Breast epithelium (tissue), 4 donors: ENCODE measurements at regions not wholly inside any gene's neighbourhood (a gene's known extent, or its start where the extent isn't known, plus 50 kb on each side); places are given as distances from the start of the nearest gene placed in this dataset.
"Not testable (repeated sequence)": the region's sequence is repeated elsewhere in the genome, so short reads cannot be mapped to it uniquely, and the experiment has no call there.

Source experiments
- DNase-seq, 2 donors: peaks; one replicate each; pipeline ENCODE4 v3.0.0-alpha.2; 2019; ENCODE audit warnings: low spot score in 2 of 2
- H3K27ac ChIP-seq, 2 donors: fragments of 200-600 bp; sonication (generic) in 1 of 2; one replicate each; pipeline ENCODE4 v1.5.1; 2016 to 2019; ENCODE audit warnings: mild to moderate bottlenecking in 1 of 2
- H3K27me3 ChIP-seq, 2 donors: fragments of 200-600 bp; sonication (generic) in 1 of 2; one replicate each; pipeline versions ENCODE4 v1.5.1 to v1.6.0; 2017 to 2019; ENCODE audit warnings: control low read depth in 1 of 2, mild to moderate bottlenecking in 1 of 2
- H3K36me3 ChIP-seq: fragments of 200-600 bp; one replicate; pipeline ENCODE4 v1.5.1; 2019
- H3K4me1 ChIP-seq, 2 donors: fragments of 200-600 bp; sonication (generic); one replicate each; pipeline ENCODE4 v1.5.1; 2016 to 2019; ENCODE audit warnings: control low read depth in 1 of 2
- H3K4me3 ChIP-seq, 3 donors: fragments of 200-600 bp; sonication (generic); 1 replicate in 2 of 3; 2 replicates in 1 of 3; pipeline ENCODE4 v1.5.1; 2016 to 2019; ENCODE audit warnings: mild to moderate bottlenecking in 3 of 3, moderate library complexity in 2 of 3
- H3K9me3 ChIP-seq, 2 donors: fragments of 200-600 bp; sonication (generic) in 1 of 2; one replicate each; pipeline ENCODE4 v1.5.1; 2016 to 2019; ENCODE audit warnings: control low read depth in 1 of 2
- POLR2A ChIP-seq: fragments of 450-650 bp; IDR thresholded peaks from one replicate; pipeline ENCODE4 v1.6.1; 2016; ENCODE audit warnings: antibody characterized with exemption, mild to moderate bottlenecking, moderate library complexity
- POLR2AphosphoS5 ChIP-seq, 3 donors: sonication (generic); formaldehyde crosslinking; IDR thresholded peaks; one replicate each; pipeline ENCODE4 v1.6.1; 2017; ENCODE audit warnings: antibody characterized with exemption in 3 of 3
- intact Hi-C: fragments of 100-400 bp; cut with DNase I; formaldehyde crosslinking; loops from one replicate; pipeline ENCODE4 v1.15.1; 2023; ENCODE audit warnings: low total_unique reads
- TF ChIP-seq, protein P1 (sequence below), 3 donors: fragments of 450-650 bp; IDR thresholded peaks; one replicate each; pipeline ENCODE4 v1.5.1; 2016 to 2017; ENCODE audit warnings: antibody characterized with exemption in 3 of 3, mild to moderate bottlenecking in 3 of 3, moderate library complexity in 3 of 3

GRCh38 chr6:142016666-142017065, 116.1 kb upstream of the GJE1 start:
- H3K4me3 ChIP-seq, H3K36me3 ChIP-seq, H3K27ac ChIP-seq, intact Hi-C loops, H3K27me3 ChIP-seq, H3K9me3 ChIP-seq, H3K4me1 ChIP-seq, DNase-seq: not testable (repeated sequence)

GRCh38 chr6:142015463-142015862, 117.3 kb upstream of the GJE1 start:
- H3K4me1 ChIP-seq, H3K36me3 ChIP-seq, DNase-seq, H3K27ac ChIP-seq, H3K9me3 ChIP-seq, H3K27me3 ChIP-seq, H3K4me3 ChIP-seq, intact Hi-C loops: not testable (repeated sequence)

- no peaks in the 10 kb centered on the region for H3K27me3 ChIP-seq
- no peak overlapping the region for H3K4me3 ChIP-seq
- H3K27ac ChIP-seq, result no peak overlapping the region
- H3K9me3 ChIP-seq, result no peaks in the 10 kb centered on the region
- TF ChIP-seq POLR2AphosphoS5 (IDR thresholded peaks at IDR 0.05), result no peak
- no peak for TF ChIP-seq POLR2A
- TF ChIP-seq, protein P1, sequence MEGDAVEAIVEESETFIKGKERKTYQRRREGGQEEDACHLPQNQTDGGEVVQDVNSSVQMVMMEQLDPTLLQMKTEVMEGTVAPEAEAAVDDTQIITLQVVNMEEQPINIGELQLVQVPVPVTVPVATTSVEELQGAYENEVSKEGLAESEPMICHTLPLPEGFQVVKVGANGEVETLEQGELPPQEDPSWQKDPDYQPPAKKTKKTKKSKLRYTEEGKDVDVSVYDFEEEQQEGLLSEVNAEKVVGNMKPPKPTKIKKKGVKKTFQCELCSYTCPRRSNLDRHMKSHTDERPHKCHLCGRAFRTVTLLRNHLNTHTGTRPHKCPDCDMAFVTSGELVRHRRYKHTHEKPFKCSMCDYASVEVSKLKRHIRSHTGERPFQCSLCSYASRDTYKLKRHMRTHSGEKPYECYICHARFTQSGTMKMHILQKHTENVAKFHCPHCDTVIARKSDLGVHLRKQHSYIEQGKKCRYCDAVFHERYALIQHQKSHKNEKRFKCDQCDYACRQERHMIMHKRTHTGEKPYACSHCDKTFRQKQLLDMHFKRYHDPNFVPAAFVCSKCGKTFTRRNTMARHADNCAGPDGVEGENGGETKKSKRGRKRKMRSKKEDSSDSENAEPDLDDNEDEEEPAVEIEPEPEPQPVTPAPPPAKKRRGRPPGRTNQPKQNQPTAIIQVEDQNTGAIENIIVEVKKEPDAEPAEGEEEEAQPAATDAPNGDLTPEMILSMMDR (IDR thresholded peaks at IDR 0.05), result no peak
- no peaks in the 10 kb centered on the region for H3K36me3 ChIP-seq
- DNase-seq, result no peak
- no peaks in the 10 kb centered on the region for H3K4me1 ChIP-seq
- intact Hi-C loops, result no loop called here
These were observed 117.7 kb upstream of the GJE1 start for GRCh38 chr6:142015011-142015410.

DNA sequence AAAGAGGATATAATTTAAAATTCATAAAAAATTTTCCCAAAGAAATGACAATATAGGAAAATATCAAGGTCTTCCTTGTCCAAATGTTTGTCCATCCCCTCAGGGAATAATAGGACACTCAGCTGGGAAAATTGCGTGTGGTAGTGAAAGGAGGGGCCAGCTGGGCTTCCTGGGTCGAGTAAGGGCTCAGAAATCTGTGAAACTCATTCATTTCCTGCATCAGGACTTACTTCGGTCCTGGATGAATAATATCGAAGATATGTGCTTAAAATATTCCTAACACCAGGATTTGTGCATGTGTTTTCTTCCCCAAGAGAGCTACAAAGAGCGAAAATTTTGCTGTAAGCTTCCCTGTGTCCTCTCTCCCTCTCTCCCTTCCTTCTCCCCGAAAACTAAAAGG, 118.2 kb upstream of the GJE1 start:
- Histone ChIP-seq H3K9me3 (no peaks in the 10 kb centered on the region), H3K27ac (no peak overlapping the region), H3K4me1 (no peaks in the 10 kb centered on the region), H3K27me3 (no peaks in the 10 kb centered on the region), H3K4me3 (no peak overlapping the region), H3K36me3 (no peaks in the 10 kb centered on the region)
- TF ChIP-seq, protein P1 (IDR thresholded peaks at IDR 0.05), result no peak
- no peak for TF ChIP-seq POLR2A
- no peak for TF ChIP-seq POLR2AphosphoS5 (IDR thresholded peaks at IDR 0.05)
- no peak for DNase-seq
- intact Hi-C loops, result no loop called here

DNA sequence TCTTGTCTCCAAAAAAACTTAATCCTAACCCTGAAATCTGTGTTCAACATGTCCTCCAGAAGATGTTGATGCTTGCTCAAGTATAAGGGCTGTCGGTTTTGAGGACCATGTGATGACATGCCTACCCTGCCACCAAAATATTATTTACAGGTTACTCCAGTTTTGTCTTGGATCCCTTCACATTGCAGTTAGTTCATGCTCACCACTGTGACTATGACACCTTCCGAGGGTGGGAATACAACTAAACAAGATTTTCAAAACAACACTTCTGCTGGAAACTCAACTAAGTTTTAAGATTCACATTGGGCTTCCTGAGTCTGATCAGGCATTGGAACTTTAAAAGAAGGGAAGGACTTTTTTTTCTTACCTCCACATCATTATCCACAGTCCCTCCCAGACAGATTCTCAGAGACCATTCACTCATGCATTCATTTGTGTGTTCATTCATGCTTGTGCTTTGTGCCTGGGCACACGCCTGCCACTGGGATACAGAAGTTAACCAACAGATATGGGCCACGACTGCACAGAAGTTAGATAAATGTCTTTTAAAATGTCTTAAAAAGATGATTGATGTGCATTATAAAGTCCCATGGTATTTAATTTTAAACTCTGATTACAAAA, 118.7 kb upstream of the GJE1 start:
- DNase-seq, result no peak
- Histone ChIP-seq H3K4me1 (no peaks in the 10 kb centered on the region), H3K36me3 (no peaks in the 10 kb centered on the region), H3K9me3 (no peaks in the 10 kb centered on the region), H3K27ac (no peak overlapping the region), H3K27me3 (no peaks in the 10 kb centered on the region), H3K4me3 (no peak overlapping the region)
- intact Hi-C loops, result no loop called here
- TF ChIP-seq POLR2AphosphoS5 (IDR thresholded peaks at IDR 0.05) (no peak), POLR2A (no peak)
- TF ChIP-seq, protein P1 (IDR thresholded peaks at IDR 0.05), result no peak

DNA sequence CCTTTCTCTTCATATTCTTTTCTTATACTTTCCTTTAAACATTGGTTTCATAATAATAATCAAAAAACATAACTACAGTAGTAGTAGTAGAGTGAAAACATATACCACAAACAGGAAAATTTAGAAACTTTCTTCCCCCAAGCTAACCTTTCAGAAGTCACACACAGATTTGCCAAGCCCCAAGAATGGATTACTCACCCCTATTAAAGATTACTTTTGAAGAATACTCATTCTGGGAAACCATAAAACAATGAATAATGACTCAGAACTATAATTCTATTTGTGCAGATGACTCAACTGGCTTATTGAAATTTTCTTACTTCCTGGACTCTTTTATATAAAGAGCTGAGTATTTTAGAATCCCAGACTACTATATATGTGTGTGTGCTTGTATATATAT, 119.4 kb upstream of the GJE1 start:
- TF ChIP-seq POLR2A, result no peak
- no peak for TF ChIP-seq POLR2AphosphoS5 (IDR thresholded peaks at IDR 0.05)
- TF ChIP-seq, protein P1 (IDR thresholded peaks at IDR 0.05), result no peak

More for the DNA sequence above, 119.4 kb upstream of the GJE1 start:
- H3K27ac ChIP-seq, result no peak overlapping the region
- no peak overlapping the region for H3K4me3 ChIP-seq
- intact Hi-C loops, result no loop called here
- H3K36me3 ChIP-seq, result no peaks in the 10 kb centered on the region
- no peak for DNase-seq
- peaks cover 0 to under 1% of the 10 kb centered on the region in 2 donors for H3K9me3 ChIP-seq
- no peaks in the 10 kb centered on the region for H3K4me1 ChIP-seq
- H3K27me3 ChIP-seq, result no peaks in the 10 kb centered on the region
